DOHH2 (cell line): ENCODE measurements at regions not wholly inside any gene's neighbourhood (a gene's known extent, or its start where the extent isn't known, plus 50 kb on each side); places are given as distances from the start of the nearest gene placed in this dataset.
A peak's percentile ranks its signal among the peaks of the same experiment; 100 is the strongest.

Experiments
- H3F3A ChIP-seq: fragments of 200-600 bp; sonication (generic), shearing (Covaris generic); 2 replicates; pipeline ENCODE4 v1.6.0; 2016; ENCODE audit warnings: antibody characterized with exemption, mild to moderate bottlenecking; ENCODE audit not compliant: control insufficient read depth, insufficient read depth
- H3K27ac ChIP-seq: fragments of 200-600 bp; sonication (generic); 2 replicates; pipeline ENCODE4 v1.5.1; 2014; ENCODE audit warnings: low read depth, mild to moderate bottlenecking, low read length, moderate library complexity
- H3K27me3 ChIP-seq: fragments of 200-600 bp; sonication (generic); 2 replicates; pipeline ENCODE4 v1.6.1; 2014; ENCODE audit warnings: mild to moderate bottlenecking, low read length, mixed read lengths; ENCODE audit not compliant: control insufficient read depth
- H3K36me3 ChIP-seq: fragments of 200-600 bp; sonication (generic); 2 replicates; pipeline ENCODE4 v1.6.1; 2014; ENCODE audit warnings: mild to moderate bottlenecking, low read length, moderate library complexity, mixed read lengths; ENCODE audit not compliant: control insufficient read depth
- H3K4me1 ChIP-seq: fragments of 200-600 bp; sonication (generic); 2 replicates; pipeline ENCODE4 v1.6.1; 2014; ENCODE audit warnings: mild to moderate bottlenecking, low read length, mixed read lengths; ENCODE audit not compliant: control insufficient read depth
- H3K4me2 ChIP-seq: fragments of 200-600 bp; sonication (generic); 2 replicates; pipeline ENCODE4 v1.6.0; 2014; ENCODE audit warnings: mild to moderate bottlenecking, low read length, moderate library complexity
- H3K4me3 ChIP-seq: fragments of 200-600 bp; sonication (generic); 2 replicates; pipeline ENCODE4 v1.5.1; 2014; ENCODE audit warnings: mild to moderate bottlenecking, low read length, mixed read lengths
- H3K79me2 ChIP-seq: fragments of 200-600 bp; sonication (generic); 2 replicates; pipeline ENCODE4 v1.6.1; 2014; ENCODE audit warnings: mild to moderate bottlenecking, low read length, mixed read lengths; ENCODE audit not compliant: control insufficient read depth
- H3K9me2 ChIP-seq: fragments of 200-600 bp; sonication (generic); replicated peaks from 2 replicates; pipeline ENCODE4 v1.6.1; 2014; ENCODE audit warnings: mild to moderate bottlenecking, low read length, mixed read lengths; ENCODE audit not compliant: control insufficient read depth
- H3K9me3 ChIP-seq: fragments of 200-600 bp; sonication (generic); 2 replicates; pipeline ENCODE4 v1.6.1; 2014; ENCODE audit warnings: antibody characterized with exemption, low read length, mixed read lengths; ENCODE audit not compliant: control insufficient read depth, insufficient read depth
- H4K20me1 ChIP-seq: fragments of 200-600 bp; sonication (generic); 2 replicates; pipeline ENCODE4 v1.6.0; 2014; ENCODE audit warnings: low read depth, mild to moderate bottlenecking, antibody characterized with exemption, low read length, moderate library complexity; ENCODE audit not compliant: control insufficient read depth, insufficient read depth
- EZH2phosphoT487 ChIP-seq: fragments of 200-600 bp; sonication (generic); IDR thresholded peaks from 2 replicates; pipeline ENCODE4 v1.6.1; 2017; ENCODE audit warnings: borderline replicate concordance, mild to moderate bottlenecking, antibody characterized with exemption, low read length, moderate library complexity, mixed read lengths
- TF ChIP-seq, protein P1 (sequence below): fragments of 200-600 bp; sonication (generic); IDR thresholded peaks from one replicate; pipeline ENCODE4 v1.5.1; 2014; ENCODE audit warnings: antibody characterized with exemption, mild to moderate bottlenecking, low read depth, low read length; ENCODE audit not compliant: poor library complexity, severe bottlenecking

DNA sequence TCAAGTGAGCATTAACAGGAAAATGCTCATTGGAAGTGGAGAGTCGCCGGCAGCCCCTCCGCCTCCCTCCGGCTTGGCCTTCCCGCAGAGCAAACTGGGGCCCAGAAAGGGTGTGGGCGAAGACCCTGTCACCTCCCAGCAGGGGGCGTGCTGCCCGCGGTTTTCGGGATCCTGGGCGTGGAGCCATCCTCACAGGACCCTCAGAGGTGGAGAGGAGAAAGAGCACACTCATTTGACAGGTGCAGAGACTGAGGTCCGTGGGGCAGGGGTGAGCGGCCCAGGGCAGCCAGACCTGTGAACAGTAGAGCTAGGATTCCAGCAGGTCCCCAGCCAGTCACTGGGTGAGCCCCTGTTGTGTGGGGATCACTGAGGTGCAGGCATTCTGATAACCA lies 1002.9 kb downstream of the KCNJ18 start:
- no peak overlapping the region for H3K27ac ChIP-seq
- no peaks in the 10 kb centered on the region for H4K20me1 ChIP-seq
- H3F3A ChIP-seq = no peaks in the 10 kb centered on the region
- H3K9me2 ChIP-seq = no peaks in the 10 kb centered on the region
- TF ChIP-seq EZH2phosphoT487 = no peak
- TF ChIP-seq, protein P1, sequence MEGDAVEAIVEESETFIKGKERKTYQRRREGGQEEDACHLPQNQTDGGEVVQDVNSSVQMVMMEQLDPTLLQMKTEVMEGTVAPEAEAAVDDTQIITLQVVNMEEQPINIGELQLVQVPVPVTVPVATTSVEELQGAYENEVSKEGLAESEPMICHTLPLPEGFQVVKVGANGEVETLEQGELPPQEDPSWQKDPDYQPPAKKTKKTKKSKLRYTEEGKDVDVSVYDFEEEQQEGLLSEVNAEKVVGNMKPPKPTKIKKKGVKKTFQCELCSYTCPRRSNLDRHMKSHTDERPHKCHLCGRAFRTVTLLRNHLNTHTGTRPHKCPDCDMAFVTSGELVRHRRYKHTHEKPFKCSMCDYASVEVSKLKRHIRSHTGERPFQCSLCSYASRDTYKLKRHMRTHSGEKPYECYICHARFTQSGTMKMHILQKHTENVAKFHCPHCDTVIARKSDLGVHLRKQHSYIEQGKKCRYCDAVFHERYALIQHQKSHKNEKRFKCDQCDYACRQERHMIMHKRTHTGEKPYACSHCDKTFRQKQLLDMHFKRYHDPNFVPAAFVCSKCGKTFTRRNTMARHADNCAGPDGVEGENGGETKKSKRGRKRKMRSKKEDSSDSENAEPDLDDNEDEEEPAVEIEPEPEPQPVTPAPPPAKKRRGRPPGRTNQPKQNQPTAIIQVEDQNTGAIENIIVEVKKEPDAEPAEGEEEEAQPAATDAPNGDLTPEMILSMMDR = peak; percentile 2
- H3K4me3 ChIP-seq = no peak overlapping the region
- peaks cover 5% of the 10 kb centered on the region; the same call in 1 of the 2 replicates for H3K9me3 ChIP-seq
- H3K4me1 ChIP-seq = no peaks in the 10 kb centered on the region
- no peak overlapping the region for H3K4me2 ChIP-seq
- H3K36me3 ChIP-seq = no peaks in the 10 kb centered on the region
- no peaks in the 10 kb centered on the region for H3K27me3 ChIP-seq
- H3K79me2 ChIP-seq = no peaks in the 10 kb centered on the region

DNA sequence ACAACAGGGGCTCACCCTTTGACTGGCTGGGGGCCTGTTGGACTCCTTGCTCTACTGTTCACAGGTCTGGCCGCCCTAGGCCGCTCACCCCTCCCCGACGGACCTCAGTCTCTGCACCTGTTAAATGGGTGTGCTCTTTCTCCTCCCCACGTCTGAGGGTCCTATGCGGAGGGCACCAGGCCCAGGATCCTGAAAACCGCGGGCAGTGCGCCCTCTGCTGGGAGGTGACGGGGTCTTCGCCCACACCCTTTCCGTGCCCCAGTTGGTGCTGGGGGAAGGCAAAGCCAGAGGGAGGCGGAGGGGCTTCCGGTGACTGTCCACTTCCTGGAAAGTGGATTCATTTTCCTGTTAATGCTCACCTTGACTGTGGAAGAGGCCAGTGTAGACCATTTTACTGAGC lies 1010.9 kb downstream of the KCNJ18 start:
- no peaks in the 10 kb centered on the region for H4K20me1 ChIP-seq
- H3K4me2 ChIP-seq = no peak overlapping the region
- H3K27me3 ChIP-seq = no peaks in the 10 kb centered on the region
- H3K4me3 ChIP-seq = no peak overlapping the region
- no peaks in the 10 kb centered on the region for H3K79me2 ChIP-seq
- no peak overlapping the region for H3K27ac ChIP-seq
- no peaks in the 10 kb centered on the region for H3K4me1 ChIP-seq
- no peaks in the 10 kb centered on the region for H3F3A ChIP-seq
- no peak for TF ChIP-seq EZH2phosphoT487
- TF ChIP-seq, protein P1 = peak; percentile 64
- no peaks in the 10 kb centered on the region for H3K36me3 ChIP-seq
- H3K9me3 ChIP-seq = peaks cover 6% of the 10 kb centered on the region
- H3K9me2 ChIP-seq = no peaks in the 10 kb centered on the region

DNA sequence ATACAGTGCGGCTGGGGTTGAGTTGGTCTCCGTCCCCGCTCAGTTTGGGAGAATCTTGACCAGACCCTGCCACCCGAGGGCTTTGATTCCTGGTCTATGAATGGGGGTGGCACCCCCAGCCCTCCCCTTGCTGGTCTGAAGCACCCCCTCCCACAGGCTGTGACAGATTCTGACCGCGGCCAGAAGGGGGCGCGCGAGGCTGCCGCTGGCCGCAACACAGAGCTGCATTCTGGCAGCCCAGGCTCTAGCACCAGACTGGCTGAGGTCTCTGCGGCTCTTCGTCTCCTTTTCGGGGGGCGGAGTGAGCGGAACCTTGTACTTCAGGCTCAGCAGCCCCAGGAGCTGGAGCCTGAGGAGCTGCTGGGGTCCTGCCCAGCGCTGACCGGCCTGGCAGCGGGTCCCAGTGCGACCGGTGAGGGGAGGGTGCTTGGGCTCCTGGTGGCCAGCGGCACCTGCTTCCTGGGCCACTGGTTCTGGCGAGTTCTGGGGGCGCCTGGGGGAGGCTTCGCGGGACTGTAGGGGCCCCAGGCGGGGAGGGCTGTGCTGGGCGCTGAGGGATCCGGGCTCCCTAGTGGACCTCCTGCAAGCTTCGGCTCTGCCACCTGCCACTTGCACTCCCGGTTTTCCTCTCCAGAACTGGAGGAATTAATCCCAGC lies 1011.6 kb downstream of the KCNJ18 start:
- TF ChIP-seq, protein P1 = no peak
- TF ChIP-seq EZH2phosphoT487 = no peak
- Histone ChIP-seq H3K36me3 (no peaks in the 10 kb centered on the region), H3K27me3 (no peaks in the 10 kb centered on the region), H3K4me2 (no peak overlapping the region), H3K79me2 (no peaks in the 10 kb centered on the region), H3K4me3 (no peak overlapping the region), H4K20me1 (no peaks in the 10 kb centered on the region), H3K9me2 (no peaks in the 10 kb centered on the region), H3K9me3 (peaks cover 6% of the 10 kb centered on the region), H3K27ac (no peak overlapping the region), H3K4me1 (no peaks in the 10 kb centered on the region), H3F3A (no peaks in the 10 kb centered on the region)
